GM10248 (cell line): ENCODE measurements at regions not wholly inside any gene's neighbourhood (a gene's known extent, or its start where the extent isn't known, plus 50 kb on each side); places are given as distances from the start of the nearest gene placed in this dataset.
"Not testable (repeated sequence)": the region's sequence is repeated elsewhere in the genome, so short reads cannot be mapped to it uniquely, and the experiment has no call there.

Experiments
- CTCF ChIA-PET: fragments of 300-600 bp; sonication (Branson Sonifier 250); formaldehyde crosslinking; extraction: SDS; loops from one replicate; lab custom pipeline; 2021; ENCODE audit warnings: antibody characterized with exemption; lab: Yijun Ruan, JAX
- POLR2A ChIA-PET: fragments of 350-650 bp; sonication (Branson Sonifier 250); formaldehyde crosslinking; extraction: SDS; loops from one replicate; lab custom pipeline; 2020; ENCODE audit warnings: antibody characterized with exemption; lab: Yijun Ruan, JAX
- DNase-seq: peaks from one replicate; pipeline ENCODE4 v3.0.0; 2012; ENCODE audit errors: extremely low spot score
- TF ChIP-seq, protein P1 (sequence below): IDR thresholded peaks from 2 replicates; pipeline ENCODE4 v1.5.1; 2012; ENCODE audit warnings: mild to moderate bottlenecking, low read depth; ENCODE audit errors: extremely low read depth, missing control alignments, control extremely low read depth

DNA sequence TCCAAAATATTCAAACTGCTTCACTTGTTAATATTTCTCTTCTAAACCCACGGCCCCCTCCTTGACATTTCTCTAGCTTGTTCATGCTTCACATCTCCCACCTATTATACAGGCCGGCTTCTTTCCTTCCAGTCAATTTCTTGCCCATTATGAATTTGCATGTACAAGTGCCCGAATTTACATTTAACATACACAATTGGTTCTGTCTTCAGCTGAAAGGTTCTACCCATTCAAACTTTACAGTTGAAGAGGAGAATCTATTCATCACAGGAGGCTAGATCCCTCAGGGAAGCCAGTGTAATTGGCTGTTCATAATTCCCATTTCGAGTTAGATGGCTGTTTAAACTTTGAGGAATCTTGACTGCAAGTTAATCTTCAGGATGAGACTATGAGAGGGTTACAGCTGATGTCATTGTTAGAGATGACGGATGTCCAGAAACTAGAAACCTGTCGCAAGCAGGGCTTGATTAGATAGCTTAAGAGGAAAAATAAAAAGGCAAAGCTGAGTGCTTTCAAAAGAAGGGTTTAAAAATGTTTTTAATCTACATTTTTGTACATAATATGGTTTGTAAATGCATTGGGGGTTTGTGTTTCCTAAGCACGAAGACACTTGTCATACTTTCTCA, 157.0 kb downstream of the ADSS2 start:
- ChIA-PET CTCF (interaction anchor here (1.1 to 1.9 kb wide), 2 partner anchors 17 to 22 kb away, joined by 4 to 5 read pairs; no protein-coding TSS in a partner anchor), POLR2A (no interaction called here)
- TF ChIP-seq, protein P1, sequence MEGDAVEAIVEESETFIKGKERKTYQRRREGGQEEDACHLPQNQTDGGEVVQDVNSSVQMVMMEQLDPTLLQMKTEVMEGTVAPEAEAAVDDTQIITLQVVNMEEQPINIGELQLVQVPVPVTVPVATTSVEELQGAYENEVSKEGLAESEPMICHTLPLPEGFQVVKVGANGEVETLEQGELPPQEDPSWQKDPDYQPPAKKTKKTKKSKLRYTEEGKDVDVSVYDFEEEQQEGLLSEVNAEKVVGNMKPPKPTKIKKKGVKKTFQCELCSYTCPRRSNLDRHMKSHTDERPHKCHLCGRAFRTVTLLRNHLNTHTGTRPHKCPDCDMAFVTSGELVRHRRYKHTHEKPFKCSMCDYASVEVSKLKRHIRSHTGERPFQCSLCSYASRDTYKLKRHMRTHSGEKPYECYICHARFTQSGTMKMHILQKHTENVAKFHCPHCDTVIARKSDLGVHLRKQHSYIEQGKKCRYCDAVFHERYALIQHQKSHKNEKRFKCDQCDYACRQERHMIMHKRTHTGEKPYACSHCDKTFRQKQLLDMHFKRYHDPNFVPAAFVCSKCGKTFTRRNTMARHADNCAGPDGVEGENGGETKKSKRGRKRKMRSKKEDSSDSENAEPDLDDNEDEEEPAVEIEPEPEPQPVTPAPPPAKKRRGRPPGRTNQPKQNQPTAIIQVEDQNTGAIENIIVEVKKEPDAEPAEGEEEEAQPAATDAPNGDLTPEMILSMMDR: no peak
- DNase-seq: no peak

DNA sequence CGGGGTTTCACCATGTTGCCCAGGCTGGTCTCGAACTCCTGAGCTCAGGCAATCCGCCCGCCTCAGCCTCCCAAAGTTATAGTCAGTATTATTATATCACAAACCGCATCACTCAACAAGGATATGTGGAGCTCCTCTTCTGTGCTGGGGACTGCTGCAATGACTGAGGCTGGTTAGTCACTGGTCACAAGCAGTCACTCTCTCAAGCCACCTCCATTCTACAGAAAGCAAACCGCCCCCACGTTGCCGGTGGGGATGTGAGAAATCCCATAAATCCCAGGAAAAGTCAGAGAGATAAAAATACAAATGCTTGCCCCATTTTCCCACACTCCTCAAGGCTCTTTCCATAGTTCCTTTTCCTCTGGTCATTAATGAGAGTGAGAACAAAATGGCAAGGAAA, 155.7 kb downstream of the ADSS2 start:
- TF ChIP-seq, protein P1: no peak
- ChIA-PET CTCF (interaction anchor here (1.1 to 1.9 kb wide), 3 partner anchors 16 to 119 kb away, joined by 3 to 5 read pairs (median 4); no protein-coding TSS in a partner anchor), POLR2A (interaction anchor here (0.6 kb wide), 1 partner anchor 1010 kb away, joined by 3 read pairs; no protein-coding TSS in a partner anchor)
- DNase-seq: no peak

DNA sequence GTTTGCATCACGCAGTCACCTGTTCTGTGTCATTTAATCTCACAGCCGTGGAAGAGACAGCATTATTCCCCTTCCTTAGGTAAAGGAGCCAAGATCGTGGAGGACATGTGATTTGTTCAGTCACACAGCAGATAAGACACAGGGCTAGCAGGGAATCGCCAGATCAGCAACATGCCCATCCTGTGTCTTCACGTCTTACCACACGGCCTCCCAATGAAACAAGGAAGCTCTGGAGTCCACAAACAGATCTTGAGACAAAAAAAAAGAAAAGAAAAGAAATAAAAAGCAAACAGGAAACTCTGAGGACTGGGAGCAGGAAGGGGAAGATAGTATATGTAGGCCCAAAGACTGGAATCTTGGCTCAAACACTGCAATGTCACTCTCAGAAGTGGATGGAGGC, 155.3 kb downstream of the ADSS2 start:
- no peak for DNase-seq
- TF ChIP-seq, protein P1: no peak
- ChIA-PET POLR2A (no interaction called here), CTCF (interaction anchor here (0.7 to 1.9 kb wide), 4 partner anchors 9 to 210 kb away, joined by 3 to 4 read pairs (median 4); no protein-coding TSS in a partner anchor)

DNA sequence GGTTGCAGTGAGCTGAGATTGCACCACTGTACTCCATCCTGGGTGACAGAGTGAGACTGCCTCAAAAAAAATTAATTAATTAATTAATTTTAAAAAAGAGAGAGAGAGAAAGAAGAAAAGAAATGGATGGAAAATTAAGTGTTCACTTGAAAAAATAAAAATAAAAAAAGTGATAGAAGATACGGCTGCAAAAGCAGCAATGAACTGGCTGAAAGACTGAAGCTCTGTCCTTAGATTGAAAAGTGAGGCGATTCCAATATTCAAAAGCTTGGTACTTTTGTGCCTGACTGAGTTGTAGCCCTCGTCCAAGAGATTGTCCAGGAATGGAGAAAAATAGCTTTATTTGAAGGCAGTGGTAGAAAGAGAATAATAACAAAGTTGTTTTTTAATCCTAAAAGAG, 154.6 kb downstream of the ADSS2 start:
- ChIA-PET POLR2A (no interaction called here), CTCF (interaction anchor here (0.7 to 1.5 kb wide), 8 partner anchors 9 to 211 kb away, joined by 3 to 5 read pairs (median 3); no protein-coding TSS in a partner anchor)
- DNase-seq: no peak
- TF ChIP-seq, protein P1: no peak

DNA sequence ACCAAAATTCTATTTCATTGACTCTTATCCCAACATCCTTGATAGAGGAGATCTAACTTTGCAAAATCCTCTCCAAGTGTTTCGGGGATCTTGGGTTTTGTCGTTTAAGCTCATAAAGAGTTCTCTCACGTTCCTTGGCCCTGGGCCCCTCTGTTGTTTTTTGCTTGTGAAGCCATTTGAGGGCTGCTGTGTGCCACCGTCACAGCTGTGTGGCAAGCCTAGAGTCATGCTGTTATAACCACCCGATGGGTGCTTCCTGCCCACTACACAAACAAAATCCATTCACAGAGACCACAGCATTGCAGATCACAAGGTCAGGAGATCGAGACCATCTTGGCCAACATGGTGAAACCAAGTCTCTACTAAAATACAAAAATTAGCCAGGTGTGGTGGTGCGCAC, 154.1 kb downstream of the ADSS2 start:
- ChIA-PET POLR2A (no interaction called here), CTCF (interaction anchor here (0.8 to 2.7 kb wide), 9 partner anchors 10 to 117 kb away, joined by 3 to 13 read pairs (median 3); no protein-coding TSS in a partner anchor)
- no peak for DNase-seq

DNA sequence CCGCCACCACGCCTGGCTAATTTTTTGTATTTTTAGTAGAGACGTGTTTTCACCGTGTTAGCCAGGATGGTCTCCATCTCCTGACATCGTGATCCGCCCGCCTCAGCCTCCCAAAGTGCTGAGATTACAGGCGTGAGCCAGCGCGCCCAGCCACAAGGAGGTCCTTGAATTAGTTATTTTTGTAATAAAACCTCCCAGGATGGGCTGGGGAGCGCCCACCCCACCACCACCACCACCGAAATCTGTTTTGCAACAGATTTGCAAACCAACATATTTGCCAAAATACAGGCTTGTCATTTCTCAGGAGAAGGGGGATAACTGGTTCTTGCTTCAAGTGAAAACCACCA, 151.7 kb downstream of the ADSS2 start:
- POLR2A ChIA-PET: interaction anchor here (0.7 kb wide), 1 partner anchor 941 kb away, joined by 3 read pairs; no protein-coding TSS in a partner anchor
- DNase-seq: not testable (repeated sequence)

More for the DNA sequence above, 154.1 kb downstream of the ADSS2 start:
- TF ChIP-seq, protein P1: no peak

DNA sequence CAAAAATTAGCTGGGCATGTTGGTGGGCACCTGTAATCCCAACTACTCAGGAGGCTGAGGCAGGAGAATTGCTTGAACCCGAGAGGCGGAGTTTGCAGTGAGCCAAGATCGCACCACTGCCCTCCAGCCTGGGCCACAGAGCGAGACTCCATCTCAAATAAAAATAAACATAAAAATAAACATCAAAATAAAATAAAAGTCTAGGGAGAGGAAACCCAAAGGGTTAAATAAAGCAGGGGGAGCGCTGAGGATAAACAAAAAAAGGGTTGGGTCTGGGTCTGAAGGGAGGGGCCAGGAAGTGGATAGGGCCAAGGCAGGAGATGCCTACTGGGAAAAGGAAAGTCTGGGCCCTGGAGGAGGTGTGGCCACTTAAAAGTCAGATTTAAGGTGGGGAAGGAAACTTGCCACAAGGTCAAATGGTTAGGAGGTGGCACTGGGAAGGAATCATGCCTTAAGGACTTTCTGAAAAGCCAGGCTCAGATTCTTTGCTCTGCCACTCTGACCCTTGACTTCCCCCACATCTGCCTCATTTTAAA, 150.0 kb downstream of the ADSS2 start:
- TF ChIP-seq, protein P1: no peak
- DNase-seq: no peak
- POLR2A ChIA-PET: no interaction called here
- CTCF ChIA-PET: no interaction called here

More for the DNA sequence above, 151.7 kb downstream of the ADSS2 start:
- CTCF ChIA-PET: interaction anchor here (0.6 to 2.7 kb wide), 26 partner anchors 9 to 960 kb away, joined by 3 to 42 read pairs (median 4); no protein-coding TSS in a partner anchor
